PC-3 (cell line): ENCODE measurements at regions not wholly inside any gene's neighbourhood (a gene's known extent, or its start where the extent isn't known, plus 50 kb on each side); places are given as distances from the start of the nearest gene placed in this dataset.

Source experiments
- ATAC-seq: fragments of 200-7000 bp; cut with Tn5 transposase; 2 replicates; pipeline ENCODE4 v1.9.1; 2020; ENCODE audit warnings: mild to moderate bottlenecking, moderate library complexity
- BruUV-seq: library from RNA; stranded (reverse); fragments of 400-500 nt; replicated peaks from 2 replicates; lab custom pipeline; 2021; lab: Mats Ljungman, UMichigan
- CTCF ChIA-PET: fragments of 300-600 bp; sonication (Branson Sonifier 250); formaldehyde crosslinking; loops from one replicate; lab custom pipeline; 2022; ENCODE audit warnings: antibody characterized with exemption; lab: Charles Lee
- POLR2A ChIA-PET: fragments of 300-600 bp; sonication (Branson Sonifier 250); formaldehyde crosslinking; loops from one replicate; lab custom pipeline; 2022; ENCODE audit warnings: antibody characterized with exemption; ENCODE audit not compliant: unreplicated experiment; lab: Charles Lee
- DNase-seq: peaks from one replicate; pipeline ENCODE4 v3.0.0-alpha.2; 2015
- H2AFZ ChIP-seq: fragments of 300-600 bp; sonication (generic); 2 replicates; pipeline ENCODE4 v1.6.0; 2016; ENCODE audit warnings: antibody characterized with exemption, low read length
- H3F3A ChIP-seq: fragments of 300-600 bp; sonication (generic); one replicate; pipeline ENCODE4 v1.6.0; 2017; ENCODE audit warnings: antibody characterized with exemption, low read length, control low read depth, mild to moderate bottlenecking; ENCODE audit not compliant: unreplicated experiment
- H3K27ac ChIP-seq: fragments of 300-600 bp; sonication (generic); 2 replicates; pipeline ENCODE4 v1.5.1; 2016; ENCODE audit warnings: mild to moderate bottlenecking, low read length
- H3K27me3 ChIP-seq: fragments of 300-600 bp; sonication (generic); 2 replicates; pipeline ENCODE4 v1.6.1; 2016; ENCODE audit warnings: low read length, mixed read lengths
- H3K36me3 ChIP-seq: fragments of 300-600 bp; sonication (generic); 2 replicates; pipeline ENCODE4 v1.6.1; 2016; ENCODE audit warnings: low read depth, mixed run types, low read length, mixed read lengths
- H3K4me1 ChIP-seq: fragments of 300-600 bp; sonication (generic); 2 replicates; pipeline ENCODE4 v1.5.1; 2016; ENCODE audit warnings: low read length; ENCODE audit not compliant: insufficient read depth
- H3K4me2 ChIP-seq: fragments of 300-600 bp; sonication (generic); 2 replicates; pipeline ENCODE4 v1.6.0; 2016; ENCODE audit warnings: low read length
- H3K4me3 ChIP-seq: fragments of 300-600 bp; sonication (generic); 2 replicates; pipeline ENCODE4 v1.5.1; 2016; ENCODE audit warnings: mild to moderate bottlenecking, low read length, mixed read lengths
- H3K79me2 ChIP-seq: fragments of 300-600 bp; sonication (generic); 2 replicates; pipeline ENCODE4 v1.6.1; 2017; ENCODE audit warnings: low read length, mixed read lengths
- H3K9ac ChIP-seq: fragments of 300-600 bp; sonication (generic); 2 replicates; pipeline ENCODE4 v1.6.0; 2016; ENCODE audit warnings: mild to moderate bottlenecking, low read length
- H3K9me2 ChIP-seq: fragments of 300-600 bp; sonication (generic); replicated peaks from 2 replicates; pipeline ENCODE4 v1.6.1; 2016; ENCODE audit warnings: mixed run types, low read length, mixed read lengths
- H3K9me3 ChIP-seq: fragments of 300-600 bp; sonication (generic); 2 replicates; pipeline ENCODE4 v1.6.1; 2016; ENCODE audit warnings: low read length, mixed read lengths
- H4K20me1 ChIP-seq: fragments of 300-600 bp; sonication (generic); 2 replicates; pipeline ENCODE4 v1.6.1; 2016; ENCODE audit warnings: low read length, mixed read lengths
- CTCF ChIP-seq: fragments of 300-600 bp; sonication (generic); conservative IDR thresholded peaks from 2 replicates; pipeline ENCODE4 v1.5.1; 2017; ENCODE audit warnings: antibody characterized with exemption, low read depth, mild to moderate bottlenecking, low read length
- EZH2 ChIP-seq: fragments of 300-600 bp; sonication (generic); IDR thresholded peaks from one replicate; pipeline ENCODE4 v1.6.1; 2017; ENCODE audit warnings: antibody characterized with exemption, mild to moderate bottlenecking, low read length; ENCODE audit not compliant: unreplicated experiment
- EZH2phosphoT487 ChIP-seq: fragments of 300-600 bp; sonication (generic); IDR thresholded peaks from 2 replicates; pipeline ENCODE4 v1.6.1; 2018; ENCODE audit warnings: mild to moderate bottlenecking, antibody characterized with exemption, low read length, borderline replicate concordance
- intact Hi-C: fragments of 100-400 bp; cut with micrococcal nuclease; formaldehyde crosslinking; loops from 2 replicates; pipeline ENCODE4 v1.9.0; 2023

DNA sequence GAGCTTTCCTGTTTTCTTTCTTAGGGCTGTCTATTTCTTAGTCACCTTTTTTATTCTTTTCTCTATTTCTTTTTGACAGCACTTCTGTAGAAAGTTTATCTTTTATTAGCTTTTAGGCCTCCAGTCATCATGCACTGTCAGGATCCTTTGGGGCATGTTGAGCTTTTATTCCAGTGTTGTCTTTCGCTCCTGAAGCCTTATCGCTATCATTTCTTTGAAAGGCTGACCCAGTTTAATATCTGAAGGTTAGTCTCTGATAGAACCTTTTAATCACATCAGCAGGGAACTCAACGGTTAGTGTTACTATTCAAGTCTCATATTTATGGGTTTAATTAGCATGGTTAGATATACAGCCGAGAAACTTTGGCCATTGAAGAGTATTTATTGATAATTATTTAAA, 745.9 kb downstream of the TBC1D32 start:
- Histone ChIP-seq H3F3A (no peaks in the 10 kb centered on the region), H3K4me1 (no peaks in the 10 kb centered on the region), H4K20me1 (no peaks in the 10 kb centered on the region), H3K27ac (no peak overlapping the region), H3K27me3 (no peaks in the 10 kb centered on the region), H3K4me3 (no peak overlapping the region), H3K9me3 (no peaks in the 10 kb centered on the region), H3K9ac (no peak overlapping the region), H3K9me2 (no peaks in the 10 kb centered on the region), H3K79me2 (no peaks in the 10 kb centered on the region), H3K36me3 (no peaks in the 10 kb centered on the region), H2AFZ (no peak overlapping the region), H3K4me2 (no peak overlapping the region)
- no TSS peak for BruUV-seq
- ChIA-PET POLR2A (interaction anchor here (0.6 kb wide), 1 partner anchor 89 kb away, joined by 3 read pairs; no protein-coding TSS in a partner anchor), CTCF (no interaction called here)
- DNase-seq (no peak), ATAC-seq (no peak)
- intact Hi-C loops = no loop called here
- TF ChIP-seq CTCF = no peak
- no peak for TF ChIP-seq EZH2
- no peak for TF ChIP-seq EZH2phosphoT487

DNA sequence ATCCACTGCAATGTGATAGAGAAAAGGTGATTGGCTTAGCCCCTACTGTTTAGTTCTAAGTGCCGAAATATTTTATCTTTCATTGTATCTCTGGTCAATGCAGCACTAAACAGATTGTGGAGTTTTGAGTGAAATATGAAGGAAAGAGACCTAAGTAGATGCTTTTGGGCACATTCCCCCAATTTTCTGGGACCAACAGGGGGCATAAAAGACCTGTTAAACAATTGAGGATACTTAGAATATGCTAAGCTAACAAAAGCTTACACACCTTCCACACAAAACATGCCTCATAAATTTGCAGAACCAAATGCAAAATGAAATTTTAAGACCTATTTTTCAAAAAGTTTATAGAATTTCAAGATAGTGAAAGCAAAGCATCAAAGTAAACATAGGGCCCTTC, 746.9 kb downstream of the TBC1D32 start:
- Histone ChIP-seq H3K4me3 (no peak overlapping the region), H2AFZ (no peak overlapping the region), H3K27ac (no peak overlapping the region), H3K4me2 (no peak overlapping the region), H4K20me1 (no peaks in the 10 kb centered on the region), H3K36me3 (no peaks in the 10 kb centered on the region), H3F3A (no peaks in the 10 kb centered on the region), H3K79me2 (no peaks in the 10 kb centered on the region), H3K9me3 (no peaks in the 10 kb centered on the region), H3K27me3 (no peaks in the 10 kb centered on the region), H3K9me2 (no peaks in the 10 kb centered on the region), H3K9ac (no peak overlapping the region), H3K4me1 (no peaks in the 10 kb centered on the region)
- no peak for ATAC-seq
- DNase-seq = no peak
- intact Hi-C loops = no loop called here
- ChIA-PET POLR2A (no interaction called here), CTCF (no interaction called here)
- no TSS peak for BruUV-seq
- TF ChIP-seq EZH2 (no peak), CTCF (no peak), EZH2phosphoT487 (no peak)

DNA sequence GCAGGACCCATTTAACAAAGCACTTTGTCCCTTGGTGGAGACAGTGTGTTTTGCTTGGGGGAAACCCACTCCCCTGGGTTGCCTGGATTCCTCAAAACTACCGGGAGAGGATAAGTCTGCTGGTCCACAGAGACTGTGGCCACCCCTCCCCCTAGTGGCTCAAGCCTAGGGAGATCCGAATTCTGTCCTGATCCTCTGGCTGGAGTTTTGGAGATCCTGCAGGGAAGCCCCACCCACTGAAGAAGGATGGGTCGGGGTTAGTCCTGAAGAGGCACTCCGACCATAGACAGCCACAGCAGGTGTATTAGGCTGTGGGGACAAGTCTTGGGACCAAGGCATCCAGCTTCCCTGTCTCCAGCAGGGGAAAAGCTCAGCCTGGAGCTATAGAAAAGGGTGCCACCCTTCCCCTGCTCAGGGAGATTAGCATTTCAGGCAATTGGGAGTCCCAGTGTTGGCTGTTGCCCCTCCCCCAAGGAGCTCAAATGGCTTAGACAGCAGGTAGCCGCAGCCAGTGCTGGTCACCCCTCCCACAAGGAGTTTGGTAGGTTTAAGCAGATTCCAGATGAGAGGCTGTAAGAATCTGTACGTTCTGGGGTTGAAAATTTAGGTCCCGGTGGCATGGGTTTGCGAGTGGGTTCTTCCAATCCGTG, 750.0 kb downstream of the TBC1D32 start:
- Histone ChIP-seq H4K20me1 (no peaks in the 10 kb centered on the region), H3K9me2 (no peaks in the 10 kb centered on the region), H3K4me1 (no peaks in the 10 kb centered on the region), H3K4me3 (no peak overlapping the region), H3K79me2 (no peaks in the 10 kb centered on the region), H3K4me2 (no peak overlapping the region), H2AFZ (no peak overlapping the region), H3K9ac (no peak overlapping the region), H3K9me3 (no peaks in the 10 kb centered on the region), H3K27ac (no peak overlapping the region), H3K27me3 (no peaks in the 10 kb centered on the region), H3K36me3 (no peaks in the 10 kb centered on the region), H3F3A (no peaks in the 10 kb centered on the region)
- no TSS peak for BruUV-seq
- no peak for TF ChIP-seq EZH2
- no peak for TF ChIP-seq CTCF
- TF ChIP-seq EZH2phosphoT487 = no peak
- DNase-seq (no peak), ATAC-seq (no peak)
- CTCF ChIA-PET = no interaction called here
- POLR2A ChIA-PET = no interaction called here
- intact Hi-C loops = no loop called here
